ENCODE measurements at regions not wholly inside any gene's neighbourhood (a gene's known extent, or its start where the extent isn't known, plus 50 kb on each side); places are given as distances from the start of the nearest gene placed in this dataset.

DNA sequence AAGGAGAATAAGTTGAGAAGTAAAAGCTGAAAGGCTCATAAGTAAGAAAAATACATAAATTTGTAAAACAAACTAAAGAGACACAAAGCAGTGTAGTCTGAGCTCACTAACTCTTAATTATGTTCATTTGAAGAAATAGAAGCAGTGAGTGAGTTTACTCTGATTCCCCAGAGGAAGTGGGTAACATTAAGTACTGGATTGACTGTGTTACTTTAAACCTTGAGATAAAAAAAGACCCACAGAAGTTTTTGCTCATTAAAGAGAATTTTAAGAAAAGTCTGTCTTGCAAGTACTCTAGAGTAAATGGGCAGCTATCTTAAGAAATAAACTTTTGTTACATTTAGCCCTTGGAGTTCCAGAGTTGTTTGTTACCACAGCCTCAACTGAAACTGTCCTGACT is 2466.9 kb downstream of the PCDH7 start:
- H3K4me1 ChIP-seq (ENCODE audit: control insufficient read depth, insufficient read depth, low read length), result no peaks in the 10 kb centered on the region
- no peak overlapping the region for H3K4me3 ChIP-seq (ENCODE audit: low read length)

DNA sequence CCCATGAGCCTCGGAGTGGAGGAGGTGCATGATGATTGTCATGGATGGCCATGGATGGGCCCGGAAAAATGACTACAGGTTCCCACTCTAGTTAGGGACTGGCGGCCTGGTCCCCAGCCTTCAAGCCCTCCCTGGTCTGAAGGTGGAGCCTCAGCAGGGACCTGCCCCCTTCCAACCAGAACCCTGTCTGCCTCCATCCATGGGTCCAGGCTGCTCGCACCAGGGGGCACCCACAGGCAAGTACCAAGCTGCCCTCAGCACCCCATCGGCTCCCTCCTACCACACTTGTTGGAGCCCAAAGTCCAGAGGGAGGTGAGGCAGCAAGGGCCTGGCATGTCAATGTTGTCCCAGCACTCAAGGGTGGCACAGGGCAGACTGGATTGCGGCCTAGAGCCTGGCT is 2468.6 kb downstream of the PCDH7 start:
- Histone ChIP-seq H3K4me1 (ENCODE audit: control insufficient read depth, insufficient read depth, low read length) (no peaks in the 10 kb centered on the region), H3K27me3 (ENCODE audit: control insufficient read depth, insufficient read depth, low read length) (no peaks in the 10 kb centered on the region), H3K4me2 (ENCODE audit: low read length) (no peak overlapping the region), H3K4me3 (ENCODE audit: low read length) (no peak overlapping the region), H3K9me3 (replicated peaks; ENCODE audit: low read length) (no peaks in the 10 kb centered on the region), H3K36me3 (ENCODE audit: insufficient read depth, low read length) (no peaks in the 10 kb centered on the region), H3K9ac (ENCODE audit: low read depth, low read length) (no peak overlapping the region)

More for the DNA sequence above, 2466.9 kb downstream of the PCDH7 start:
- Histone ChIP-seq H3K36me3 (ENCODE audit: insufficient read depth, low read length) (no peaks in the 10 kb centered on the region), H3K9ac (ENCODE audit: low read depth, low read length) (no peak overlapping the region), H3K4me2 (ENCODE audit: low read length) (no peak overlapping the region), H3K27me3 (ENCODE audit: control insufficient read depth, insufficient read depth, low read length) (no peaks in the 10 kb centered on the region), H3K9me3 (replicated peaks; ENCODE audit: low read length) (no peaks in the 10 kb centered on the region)

DNA sequence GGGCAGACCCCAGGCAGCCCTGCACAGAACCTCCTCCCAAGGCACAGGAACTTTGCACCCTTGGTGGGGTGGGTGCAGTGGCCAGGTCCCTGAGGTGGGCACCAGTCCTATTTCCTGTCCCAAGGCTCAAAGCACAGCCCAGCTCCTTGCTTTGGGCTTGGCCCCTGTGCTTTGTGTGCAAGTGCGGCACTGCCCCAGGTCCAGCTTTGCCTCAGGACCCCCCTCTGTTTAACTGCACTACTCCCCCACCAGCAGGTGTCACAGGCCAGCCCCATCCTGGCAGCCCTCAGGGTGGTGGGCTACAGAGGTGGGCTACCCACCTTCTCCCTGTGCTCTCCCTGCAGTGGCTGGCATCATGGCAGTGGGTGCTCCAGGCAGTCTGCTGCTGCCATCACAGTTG is 2469.0 kb downstream of the PCDH7 start:
- no peaks in the 10 kb centered on the region for H3K4me1 ChIP-seq (ENCODE audit: control insufficient read depth, insufficient read depth, low read length)
- H3K4me3 ChIP-seq (ENCODE audit: low read length), result no peak overlapping the region
- no peaks in the 10 kb centered on the region for H3K27me3 ChIP-seq (ENCODE audit: control insufficient read depth, insufficient read depth, low read length)
- no peaks in the 10 kb centered on the region for H3K9me3 ChIP-seq (replicated peaks; ENCODE audit: low read length)
- no peak overlapping the region for H3K9ac ChIP-seq (ENCODE audit: low read depth, low read length)
- H3K4me2 ChIP-seq (ENCODE audit: low read length), result no peak overlapping the region
- H3K36me3 ChIP-seq (ENCODE audit: insufficient read depth, low read length), result no peaks in the 10 kb centered on the region

DNA sequence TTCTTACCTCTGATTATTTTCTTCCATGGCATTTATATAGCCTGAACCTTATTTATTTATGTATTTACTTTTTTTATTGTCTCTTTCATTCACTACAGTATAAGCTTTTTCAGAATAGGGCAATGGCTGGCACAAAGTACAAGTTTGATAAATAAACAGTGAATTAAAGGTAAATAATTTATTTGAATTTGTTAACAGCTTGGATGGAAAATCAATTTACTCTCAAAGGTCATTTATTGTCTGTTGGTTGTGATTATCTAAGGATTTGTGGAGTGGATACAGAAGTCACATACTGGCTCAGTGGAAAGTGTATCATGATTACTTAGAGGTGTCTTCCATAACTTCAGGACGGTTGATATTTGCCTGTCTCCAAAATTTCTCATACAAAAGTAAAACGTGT is 2472.9 kb downstream of the PCDH7 start:
- Histone ChIP-seq H3K9ac (ENCODE audit: low read depth, low read length) (no peak overlapping the region), H3K27me3 (ENCODE audit: control insufficient read depth, insufficient read depth, low read length) (no peaks in the 10 kb centered on the region), H3K9me3 (replicated peaks; ENCODE audit: low read length) (no peaks in the 10 kb centered on the region), H3K36me3 (ENCODE audit: insufficient read depth, low read length) (no peaks in the 10 kb centered on the region), H3K4me1 (ENCODE audit: control insufficient read depth, insufficient read depth, low read length) (no peaks in the 10 kb centered on the region), H3K4me2 (ENCODE audit: low read length) (no peak overlapping the region), H3K4me3 (ENCODE audit: low read length) (no peak overlapping the region)

DNA sequence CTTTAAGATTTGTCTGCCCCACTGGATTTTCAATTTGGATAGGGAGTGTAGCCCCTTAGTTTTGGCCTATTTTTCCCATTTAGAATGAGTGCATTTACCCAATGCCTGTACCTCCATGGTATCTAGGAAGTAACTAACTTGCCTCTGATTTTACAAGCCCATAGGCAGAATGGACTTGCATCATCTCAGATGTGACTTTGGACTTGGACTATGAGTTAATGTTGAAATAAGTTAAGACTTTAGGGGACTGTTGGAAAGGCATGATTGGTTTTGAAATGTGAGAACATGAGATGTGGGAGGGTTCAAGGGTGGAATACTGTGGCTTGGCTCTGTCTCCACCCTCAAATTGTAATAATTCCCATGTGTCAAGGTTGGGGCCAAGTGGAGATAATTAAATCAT is 2480.2 kb downstream of the PCDH7 start:
- Histone ChIP-seq H3K36me3 (ENCODE audit: insufficient read depth, low read length) (no peaks in the 10 kb centered on the region), H3K4me3 (ENCODE audit: low read length) (no peak overlapping the region), H3K4me1 (ENCODE audit: control insufficient read depth, insufficient read depth, low read length) (no peaks in the 10 kb centered on the region), H3K4me2 (ENCODE audit: low read length) (no peak overlapping the region), H3K9me3 (replicated peaks; ENCODE audit: low read length) (no peaks in the 10 kb centered on the region), H3K9ac (ENCODE audit: low read depth, low read length) (no peak overlapping the region), H3K27me3 (ENCODE audit: control insufficient read depth, insufficient read depth, low read length) (no peaks in the 10 kb centered on the region)

DNA sequence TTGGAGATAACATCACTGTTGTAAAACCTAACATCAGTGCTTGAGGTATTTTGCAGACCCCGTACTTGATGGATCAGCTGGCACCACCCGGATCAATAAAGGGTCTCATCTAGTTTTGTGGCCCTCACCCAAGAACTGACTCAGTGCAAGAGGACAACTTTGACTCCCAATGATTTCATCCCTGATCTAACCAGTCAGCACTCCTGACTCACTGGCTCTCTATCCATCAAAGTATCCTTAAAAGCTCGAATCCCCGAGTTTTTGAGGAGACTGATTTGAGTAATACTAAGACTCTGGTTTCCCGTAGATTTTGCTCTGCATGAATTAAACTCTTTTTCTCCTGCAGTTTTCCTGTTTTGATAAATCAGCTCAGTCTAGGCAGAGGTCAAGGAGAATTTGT is 2498.1 kb downstream of the PCDH7 start:
- no peaks in the 10 kb centered on the region for H3K36me3 ChIP-seq (ENCODE audit: insufficient read depth, low read length)
- H3K9ac ChIP-seq (ENCODE audit: low read depth, low read length), result no peak overlapping the region
- no peaks in the 10 kb centered on the region for H3K9me3 ChIP-seq (replicated peaks; ENCODE audit: low read length)
- no peaks in the 10 kb centered on the region for H3K27me3 ChIP-seq (ENCODE audit: control insufficient read depth, insufficient read depth, low read length)
- H3K4me1 ChIP-seq (ENCODE audit: control insufficient read depth, insufficient read depth, low read length), result no peaks in the 10 kb centered on the region
- H3K4me2 ChIP-seq (ENCODE audit: low read length), result no peak overlapping the region
- H3K4me3 ChIP-seq (ENCODE audit: low read length), result no peak overlapping the region

DNA sequence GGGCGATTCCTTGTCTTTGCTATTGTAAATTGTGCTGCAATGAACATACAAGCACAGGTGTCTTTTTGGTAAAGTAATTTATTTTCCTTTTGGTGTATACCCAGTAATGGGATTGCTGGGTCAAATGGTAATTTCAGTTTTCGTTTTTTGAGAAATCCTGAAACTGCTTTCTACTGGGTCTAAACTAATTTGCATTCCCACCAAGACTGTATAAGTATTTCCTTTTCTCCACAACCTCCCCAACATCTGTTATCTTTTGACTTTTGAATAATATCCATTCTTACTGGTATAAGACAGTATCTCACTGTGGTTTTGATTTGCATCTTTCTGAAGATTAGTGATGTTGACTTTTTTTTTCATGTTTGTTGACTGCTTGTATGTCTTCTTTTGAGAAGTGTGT is 2506.0 kb downstream of the PCDH7 start:
- no peaks in the 10 kb centered on the region for H3K27me3 ChIP-seq (ENCODE audit: control insufficient read depth, insufficient read depth, low read length)
- no peak overlapping the region for H3K9ac ChIP-seq (ENCODE audit: low read depth, low read length)
- no peaks in the 10 kb centered on the region for H3K9me3 ChIP-seq (replicated peaks; ENCODE audit: low read length)
- no peaks in the 10 kb centered on the region for H3K4me1 ChIP-seq (ENCODE audit: control insufficient read depth, insufficient read depth, low read length)
- no peak overlapping the region for H3K4me2 ChIP-seq (ENCODE audit: low read length)
- no peak overlapping the region for H3K4me3 ChIP-seq (ENCODE audit: low read length)
- H3K36me3 ChIP-seq (ENCODE audit: insufficient read depth, low read length), result no peaks in the 10 kb centered on the region

DNA sequence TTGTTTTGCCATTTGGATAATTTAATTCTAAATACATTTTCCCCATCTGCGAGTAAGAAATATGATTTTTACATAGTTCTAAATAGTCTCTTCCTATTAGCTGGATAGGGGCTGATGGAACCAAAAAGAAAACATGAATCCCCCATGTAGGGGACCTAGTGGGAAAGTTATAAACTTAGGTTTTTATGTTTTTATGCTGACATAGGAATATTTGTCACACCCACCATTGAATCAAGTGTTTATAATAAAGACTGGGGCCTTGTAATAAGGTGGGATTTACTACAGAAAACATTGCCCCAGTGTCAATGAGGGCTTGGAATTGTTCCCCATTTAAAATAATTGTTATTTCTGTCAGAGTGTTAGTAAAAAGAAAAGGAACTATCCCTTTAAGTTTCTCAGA is 2506.6 kb downstream of the PCDH7 start:
- no peak overlapping the region for H3K4me2 ChIP-seq (ENCODE audit: low read length)
- no peaks in the 10 kb centered on the region for H3K36me3 ChIP-seq (ENCODE audit: insufficient read depth, low read length)
- no peak overlapping the region for H3K4me3 ChIP-seq (ENCODE audit: low read length)
- H3K9ac ChIP-seq (ENCODE audit: low read depth, low read length), result no peak overlapping the region
- no peaks in the 10 kb centered on the region for H3K4me1 ChIP-seq (ENCODE audit: control insufficient read depth, insufficient read depth, low read length)
- no peaks in the 10 kb centered on the region for H3K9me3 ChIP-seq (replicated peaks; ENCODE audit: low read length)
- H3K27me3 ChIP-seq (ENCODE audit: control insufficient read depth, insufficient read depth, low read length), result no peaks in the 10 kb centered on the region

DNA sequence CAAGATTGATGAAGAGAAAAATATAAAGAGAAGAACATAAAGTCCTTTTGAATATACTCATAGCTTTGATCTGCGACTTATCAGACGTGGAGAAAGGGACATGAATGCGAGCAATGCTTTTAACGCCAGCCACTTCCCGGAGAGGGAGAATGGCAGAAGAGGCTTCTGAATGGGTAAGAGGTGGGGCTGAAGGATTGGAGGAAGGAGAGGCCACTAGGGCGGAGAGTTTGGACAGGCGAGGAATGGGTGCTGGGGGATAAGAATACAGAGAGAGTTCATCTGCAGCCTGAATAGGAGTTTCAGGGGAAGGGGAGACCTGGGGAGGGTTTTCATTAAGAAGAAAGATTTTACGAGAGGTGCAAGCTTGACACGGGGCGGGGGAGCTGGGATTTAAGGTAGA is 2534.9 kb downstream of the PCDH7 start:
- Histone ChIP-seq H3K36me3 (ENCODE audit: insufficient read depth, low read length) (no peaks in the 10 kb centered on the region), H3K4me2 (ENCODE audit: low read length) (no peak overlapping the region), H3K4me1 (ENCODE audit: control insufficient read depth, insufficient read depth, low read length) (no peaks in the 10 kb centered on the region), H3K4me3 (ENCODE audit: low read length) (no peak overlapping the region), H3K9me3 (replicated peaks; ENCODE audit: low read length) (no peaks in the 10 kb centered on the region), H3K9ac (ENCODE audit: low read depth, low read length) (no peak overlapping the region), H3K27me3 (ENCODE audit: control insufficient read depth, insufficient read depth, low read length) (no peaks in the 10 kb centered on the region)

DNA sequence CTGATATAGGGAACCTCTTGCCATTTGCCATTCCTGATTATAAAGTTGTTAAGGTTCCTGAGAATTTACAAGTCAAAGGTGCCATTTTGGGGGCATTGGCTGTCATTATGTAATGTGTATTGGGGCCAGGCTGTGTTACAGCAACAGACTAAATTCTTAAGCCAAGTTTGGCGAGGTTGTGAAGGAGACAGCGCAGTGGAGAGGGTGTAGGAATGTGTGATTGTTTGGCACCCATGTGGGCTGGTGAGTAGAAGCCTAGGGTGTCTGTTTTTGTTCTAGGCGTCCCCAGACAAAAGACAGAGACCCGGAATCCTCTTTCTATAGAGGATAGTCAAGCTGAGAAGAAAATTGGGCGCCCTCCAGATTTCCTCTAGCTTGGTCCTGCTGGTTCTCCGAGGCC is 2535.3 kb downstream of the PCDH7 start:
- Histone ChIP-seq H3K4me3 (ENCODE audit: low read length) (no peak overlapping the region), H3K9me3 (replicated peaks; ENCODE audit: low read length) (no peaks in the 10 kb centered on the region), H3K4me1 (ENCODE audit: control insufficient read depth, insufficient read depth, low read length) (no peaks in the 10 kb centered on the region), H3K9ac (ENCODE audit: low read depth, low read length) (no peak overlapping the region), H3K27me3 (ENCODE audit: control insufficient read depth, insufficient read depth, low read length) (no peaks in the 10 kb centered on the region), H3K4me2 (ENCODE audit: low read length) (no peak overlapping the region), H3K36me3 (ENCODE audit: insufficient read depth, low read length) (no peaks in the 10 kb centered on the region)

DNA sequence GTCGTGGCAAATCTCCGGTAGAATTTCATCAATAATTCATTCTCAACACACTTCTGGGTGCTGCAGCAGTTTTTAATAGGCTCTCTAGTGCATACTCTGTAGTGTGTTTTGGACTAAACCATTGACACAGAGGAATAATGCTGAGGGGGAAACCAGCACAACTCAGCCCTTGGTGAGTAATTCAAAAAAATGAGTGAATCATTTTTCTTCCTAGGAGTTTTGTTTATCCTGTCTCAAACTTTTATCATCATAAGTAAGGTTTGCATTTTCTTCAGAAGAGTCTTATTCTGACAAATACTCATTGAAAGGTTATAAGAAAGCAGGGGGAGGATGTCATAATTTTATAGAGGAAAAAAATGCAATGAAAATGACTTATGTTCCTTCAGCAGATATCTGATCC is 2542.7 kb downstream of the PCDH7 start:
- Histone ChIP-seq H3K4me1 (ENCODE audit: control insufficient read depth, insufficient read depth, low read length) (peaks cover 13% of the 10 kb centered on the region), H3K27me3 (ENCODE audit: control insufficient read depth, insufficient read depth, low read length) (no peaks in the 10 kb centered on the region), H3K9ac (ENCODE audit: low read depth, low read length) (peak overlapping the region; percentile 25)

DNA sequence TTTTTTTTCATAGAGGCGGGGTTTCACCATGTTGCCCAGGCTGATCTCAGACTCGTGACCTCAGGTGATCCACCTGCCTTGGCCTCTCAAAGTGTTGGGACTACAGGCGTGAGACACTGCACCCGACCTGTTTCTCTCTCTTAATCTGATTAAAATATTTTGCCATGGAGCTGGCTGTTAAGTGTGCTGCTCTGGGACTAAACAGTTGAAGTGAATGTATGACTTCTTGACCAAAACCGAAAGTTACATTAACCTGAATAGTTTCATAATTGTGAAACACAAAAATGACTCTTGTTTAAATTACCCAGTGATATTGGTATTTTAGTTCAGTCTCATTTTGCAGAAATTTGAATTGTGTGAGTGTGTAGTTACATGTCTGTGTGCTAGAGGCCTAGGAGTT is 2548.6 kb downstream of the PCDH7 start:
- H3K9ac ChIP-seq (ENCODE audit: low read depth, low read length), result no peak overlapping the region
- H3K36me3 ChIP-seq (ENCODE audit: insufficient read depth, low read length), result no peaks in the 10 kb centered on the region
- H3K4me2 ChIP-seq (ENCODE audit: low read length), result no peak overlapping the region
- H3K4me3 ChIP-seq (ENCODE audit: low read length), result no peak overlapping the region
- no peaks in the 10 kb centered on the region for H3K27me3 ChIP-seq (ENCODE audit: control insufficient read depth, insufficient read depth, low read length)
- no peaks in the 10 kb centered on the region for H3K9me3 ChIP-seq (replicated peaks; ENCODE audit: low read length)
- H3K4me1 ChIP-seq (ENCODE audit: control insufficient read depth, insufficient read depth, low read length), result no peaks in the 10 kb centered on the region

More for the DNA sequence above, 2542.7 kb downstream of the PCDH7 start:
- H3K4me2 ChIP-seq (ENCODE audit: low read length), result no peak overlapping the region
- no peaks in the 10 kb centered on the region for H3K36me3 ChIP-seq (ENCODE audit: insufficient read depth, low read length)
- H3K4me3 ChIP-seq (ENCODE audit: low read length), result no peak overlapping the region
- no peaks in the 10 kb centered on the region for H3K9me3 ChIP-seq (replicated peaks; ENCODE audit: low read length)
